ENCODE measurements at regions not wholly inside any gene's neighbourhood (a gene's known extent, or its start where the extent isn't known, plus 50 kb on each side); places are given as distances from the start of the nearest gene placed in this dataset.
A peak's percentile ranks its signal among the peaks of the same experiment; 100 is the strongest.

DNA sequence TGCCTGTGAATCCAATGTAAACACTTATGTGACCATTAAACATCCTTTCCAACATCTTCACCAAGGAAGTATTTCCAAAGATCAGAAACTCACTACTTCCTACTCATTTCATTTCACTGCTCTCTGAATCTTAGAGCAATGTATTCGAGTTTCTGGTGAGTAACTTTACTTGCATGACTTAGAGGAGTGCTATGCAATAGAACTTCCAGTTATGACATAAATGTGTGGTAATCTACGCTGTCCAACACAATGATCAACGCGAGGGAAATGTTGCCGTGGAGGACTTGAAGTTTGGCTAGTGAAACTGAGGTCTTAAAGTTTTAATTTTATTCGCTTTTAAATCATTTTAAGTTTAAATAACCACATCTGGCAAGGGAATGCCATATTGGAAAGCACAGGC lies 1326.3 kb downstream of the XPNPEP1 start:
- Mint-ChIP-seq H3K36me3 (ENCODE audit: insufficient read depth, unreplicated experiment) (peaks cover 22% of the 10 kb centered on the region), H3K4me1 (ENCODE audit: low read depth, unreplicated experiment) (peaks cover 34% of the 10 kb centered on the region), H3K9me3 (ENCODE audit: unreplicated experiment) (peaks cover 34% of the 10 kb centered on the region), H3K4me3 (ENCODE audit: unreplicated experiment) (no peak overlapping the region), H3K27me3 (ENCODE audit: insufficient read depth, unreplicated experiment) (no peaks in the 10 kb centered on the region), H3K27ac (ENCODE audit: unreplicated experiment) (peak overlapping the region; percentile 77)
- Histone ChIP-seq H3K36me3 (ENCODE audit: control insufficient read depth, insufficient read depth, low read length) (no peaks in the 10 kb centered on the region), H3K4me1 (peaks cover 47% of the 10 kb centered on the region), H3K27me3 (replicated peaks; ENCODE audit: control insufficient read depth, insufficient read depth, low read length) (no peaks in the 10 kb centered on the region), H3K4me3 (ENCODE audit: low read depth, low read length) (no peak overlapping the region), H3K9me3 (peaks cover 30% of the 10 kb centered on the region)
- DNase-seq = no peak
- BruUV-seq (replicated peaks) = no TSS peak
- POLR2A ChIA-PET = no interaction called here
- CTCF ChIA-PET = no interaction called here
- intact Hi-C loops (cut with micrococcal nuclease; ENCODE audit: unreplicated experiment) = loop anchor here (5.0 to 10.0 kb wide), 2 partner anchors 605 to 1398 kb away; no protein-coding TSS in a partner anchor
- no peak for TF ChIP-seq CTCF (IDR thresholded peaks at IDR 0.05; ENCODE audit: insufficient read depth in 1 of 2, low read depth in 1 of 2, low read length in 1 of 2, severe bottlenecking in 1 of 2, unreplicated experiment in 1 of 2)

GRCh38 chr10:108592956-108593355 lies 1330.4 kb downstream of the XPNPEP1 start:
- CTCF ChIA-PET = no interaction called here
- Mint-ChIP-seq H3K27me3 (ENCODE audit: insufficient read depth, unreplicated experiment) (no peaks in the 10 kb centered on the region), H3K36me3 (ENCODE audit: insufficient read depth, unreplicated experiment) (peaks cover 5% of the 10 kb centered on the region), H3K4me3 (ENCODE audit: unreplicated experiment) (no peak overlapping the region), H3K9me3 (ENCODE audit: unreplicated experiment) (peaks cover 40% of the 10 kb centered on the region), H3K4me1 (ENCODE audit: low read depth, unreplicated experiment) (peaks cover 12% of the 10 kb centered on the region), H3K27ac (ENCODE audit: unreplicated experiment) (no peak overlapping the region)
- TF ChIP-seq CTCF (IDR thresholded peaks at IDR 0.05; ENCODE audit: insufficient read depth in 1 of 2, low read depth in 1 of 2, low read length in 1 of 2, severe bottlenecking in 1 of 2, unreplicated experiment in 1 of 2) = no peak
- H3K27me3 ChIP-seq (replicated peaks; ENCODE audit: control insufficient read depth, insufficient read depth, low read length) = no peaks in the 10 kb centered on the region
- BruUV-seq (replicated peaks) = no TSS peak
- POLR2A ChIA-PET = no interaction called here
- DNase-seq = no peak
- H3K36me3 ChIP-seq (ENCODE audit: control insufficient read depth, insufficient read depth, low read length) = no peaks in the 10 kb centered on the region
- peaks cover 25% of the 10 kb centered on the region for H3K4me1 ChIP-seq
- peaks cover 3% of the 10 kb centered on the region for H3K9me3 ChIP-seq
- no peak overlapping the region for H3K4me3 ChIP-seq (ENCODE audit: low read depth, low read length)
- intact Hi-C loops (cut with micrococcal nuclease; ENCODE audit: unreplicated experiment) = loop anchor here (10.0 kb wide), 1 partner anchor 1402 kb away; no protein-coding TSS in a partner anchor

- H3K27me3 Mint-ChIP-seq (ENCODE audit: insufficient read depth, unreplicated experiment) = no peaks in the 10 kb centered on the region
- H3K4me1 ChIP-seq = peaks cover 11% of the 10 kb centered on the region
- CTCF ChIA-PET = no interaction called here
- no TSS peak for BruUV-seq (replicated peaks)
- no peaks in the 10 kb centered on the region; the same call in 1 of the 2 replicates for H3K9me3 ChIP-seq
- TF ChIP-seq CTCF (IDR thresholded peaks at IDR 0.05; ENCODE audit: insufficient read depth in 1 of 2, low read depth in 1 of 2, low read length in 1 of 2, severe bottlenecking in 1 of 2, unreplicated experiment in 1 of 2) = no peak
- no peaks in the 10 kb centered on the region for H3K36me3 Mint-ChIP-seq (ENCODE audit: insufficient read depth, unreplicated experiment)
- no peaks in the 10 kb centered on the region for H3K27me3 ChIP-seq (replicated peaks; ENCODE audit: control insufficient read depth, insufficient read depth, low read length)
- H3K9me3 Mint-ChIP-seq (ENCODE audit: unreplicated experiment) = peaks cover 35% of the 10 kb centered on the region
- no peak overlapping the region for H3K4me3 ChIP-seq (ENCODE audit: low read depth, low read length)
- intact Hi-C loops (cut with micrococcal nuclease; ENCODE audit: unreplicated experiment) = loop anchor here (10.0 kb wide), 1 partner anchor 1403 kb away; no protein-coding TSS in a partner anchor
- POLR2A ChIA-PET = no interaction called here
- no peak overlapping the region for H3K27ac Mint-ChIP-seq (ENCODE audit: unreplicated experiment)
- no peaks in the 10 kb centered on the region for H3K36me3 ChIP-seq (ENCODE audit: control insufficient read depth, insufficient read depth, low read length)
- peaks cover 6% of the 10 kb centered on the region for H3K4me1 Mint-ChIP-seq (ENCODE audit: low read depth, unreplicated experiment)
- DNase-seq = no peak
- H3K4me3 Mint-ChIP-seq (ENCODE audit: unreplicated experiment) = no peak overlapping the region
Observed at GRCh38 chr10:108591417-108591816, 1331.9 kb downstream of the XPNPEP1 start.
